ENCODE measurements at regions not wholly inside any gene's neighbourhood (a gene's known extent, or its start where the extent isn't known, plus 50 kb on each side); places are given as distances from the start of the nearest gene placed in this dataset.

- no peaks in the 10 kb centered on the region for H3K9me3 ChIP-seq
- no peaks in the 10 kb centered on the region for H3K4me1 ChIP-seq
- TF ChIP-seq POLR2A (IDR thresholded peaks at IDR 0.05) (no peak), CTCF (IDR thresholded peaks at IDR 0.05) (no peak)
- ATAC-seq (no peak), DNase-seq (no peak)
- intact Hi-C loops (cut with DNase I), result no loop called here
- no peaks in the 10 kb centered on the region for H3K27me3 ChIP-seq
- H3K36me3 ChIP-seq (replicated peaks in 1 of 2; ENCODE audit: insufficient read depth in 1 of 2, low read depth in 2 of 2), result no peaks in the 10 kb centered on the region
- WGBS, 2 donors, result 84 to 94% methylated on average over 3 of the region's 3 CpGs
- no peak overlapping the region for H3K27ac ChIP-seq
- H3K4me3 ChIP-seq, result no peak overlapping the region
Measured at GRCh38 chr3:55161231-55161630, 233.4 kb upstream of the LRTM1 start.

GRCh38 chr3:55160241-55160983 is 232.6 kb upstream of the LRTM1 start:
- ATAC-seq (peak; percentile 70), DNase-seq (peak; percentile 18 to 67 (median 36))
- no peak overlapping the region for H3K4me3 ChIP-seq
- no peaks in the 10 kb centered on the region for H3K4me1 ChIP-seq
- WGBS, 2 donors, result 57 to 70% methylated on average over 12 of the region's 12 CpGs
- intact Hi-C loops (cut with DNase I), result no loop called here
- no peak overlapping the region for H3K27ac ChIP-seq
- no peaks in the 10 kb centered on the region for H3K27me3 ChIP-seq
- no peak for TF ChIP-seq CTCF (IDR thresholded peaks at IDR 0.05)
- TF ChIP-seq POLR2A (IDR thresholded peaks at IDR 0.05), result no peak
- no peaks in the 10 kb centered on the region for H3K9me3 ChIP-seq
- H3K36me3 ChIP-seq (replicated peaks in 1 of 2; ENCODE audit: insufficient read depth in 1 of 2, low read depth in 2 of 2), result no peaks in the 10 kb centered on the region

- Histone ChIP-seq H3K4me3 (no peak overlapping the region), H3K4me1 (no peaks in the 10 kb centered on the region), H3K9me3 (no peaks in the 10 kb centered on the region), H3K27ac (no peak overlapping the region), H3K27me3 (no peaks in the 10 kb centered on the region), H3K36me3 (replicated peaks in 1 of 2; ENCODE audit: insufficient read depth in 1 of 2, low read depth in 2 of 2) (no peaks in the 10 kb centered on the region)
- no peak for ATAC-seq
- TF ChIP-seq POLR2A (IDR thresholded peaks at IDR 0.05), result no peak
- no peak for TF ChIP-seq CTCF (IDR thresholded peaks at IDR 0.05)
- intact Hi-C loops (cut with DNase I), result no loop called here
- DNase-seq, result no peak
- 43 to 56% methylated on average over 2 of the region's 2 CpGs for WGBS, 2 donors
Measured at GRCh38 chr3:55159711-55160110, 231.9 kb upstream of the LRTM1 start.

GRCh38 chr3:55159016-55159415 is 231.2 kb upstream of the LRTM1 start:
- no peak for TF ChIP-seq CTCF (IDR thresholded peaks at IDR 0.05)
- no peak for TF ChIP-seq POLR2A (IDR thresholded peaks at IDR 0.05)
- H3K4me1 ChIP-seq, result no peaks in the 10 kb centered on the region
- H3K36me3 ChIP-seq (replicated peaks in 1 of 2; ENCODE audit: insufficient read depth in 1 of 2, low read depth in 2 of 2), result no peaks in the 10 kb centered on the region
- DNase-seq (no peak), ATAC-seq (no peak)
- H3K4me3 ChIP-seq, result no peak overlapping the region
- intact Hi-C loops (cut with DNase I), result no loop called here
- no peaks in the 10 kb centered on the region for H3K27me3 ChIP-seq
- H3K9me3 ChIP-seq, result no peaks in the 10 kb centered on the region
- WGBS, 2 donors, result 59 to 84% methylated on average over 2 of the region's 2 CpGs
- no peak overlapping the region for H3K27ac ChIP-seq

GRCh38 chr3:55158345-55158744 is 230.5 kb upstream of the LRTM1 start:
- WGBS, 2 donors, result 49 to 66% methylated on average over 3 of the region's 3 CpGs
- Histone ChIP-seq H3K36me3 (replicated peaks in 1 of 2; ENCODE audit: insufficient read depth in 1 of 2, low read depth in 2 of 2) (no peaks in the 10 kb centered on the region), H3K9me3 (no peaks in the 10 kb centered on the region), H3K27ac (no peak overlapping the region), H3K4me1 (no peaks in the 10 kb centered on the region), H3K27me3 (no peaks in the 10 kb centered on the region), H3K4me3 (no peak overlapping the region)
- intact Hi-C loops (cut with DNase I), result no loop called here
- no peak for TF ChIP-seq POLR2A (IDR thresholded peaks at IDR 0.05)
- no peak for TF ChIP-seq CTCF (IDR thresholded peaks at IDR 0.05)
- ATAC-seq (no peak), DNase-seq (no peak)

Data from body of pancreas (tissue), 4 donors.